ENCODE measurements at regions not wholly inside any gene's neighbourhood (a gene's known extent, or its start where the extent isn't known, plus 50 kb on each side); places are given as distances from the start of the nearest gene placed in this dataset.

- no peak overlapping the region for H3T11ph ChIP-seq (ENCODE audit: low read length)
- H3K9me3 Mint-ChIP-seq: no peaks in the 10 kb centered on the region; a peak in 1 of 5 replicates
- H3K23me2 ChIP-seq (ENCODE audit: insufficient read length, low read depth, low read length, poor library complexity, severe bottlenecking): no peaks in the 10 kb centered on the region
- H3K18ac ChIP-seq (ENCODE audit: insufficient read length, low read depth, low read length): no peak overlapping the region
- no peak for TF ChIP-seq CTCF (conservative IDR thresholded peaks at IDR 0.05)
- no peak overlapping the region for H2AFZ ChIP-seq (ENCODE audit: low read length)
- no peak overlapping the region for H3K4me2 ChIP-seq (ENCODE audit: insufficient read depth, insufficient read length, low read length)
- DNase-seq: no peak
- no peak overlapping the region for H2BK12ac ChIP-seq (ENCODE audit: insufficient read length, low read depth, low read length)
- peaks cover 3 to 7% (median 5%) of the 10 kb centered on the region in 3 experiments; a peak in 3 of 7 replicates for H3K36me3 Mint-ChIP-seq (ENCODE audit: insufficient read depth in 1 of 3, low read depth in 3 of 3)
- H3K4ac ChIP-seq (ENCODE audit: low read depth, low read length): no peak overlapping the region
- no peak overlapping the region for H2AK5ac ChIP-seq (ENCODE audit: insufficient read length, low read length)
- no peak overlapping the region for H3K9ac ChIP-seq (ENCODE audit: extremely low read depth, insufficient read length, low read length)
- H2BK20ac ChIP-seq (ENCODE audit: low read depth, low read length, poor library complexity, severe bottlenecking): no peak overlapping the region
- H3K27me3 Mint-ChIP-seq (ENCODE audit: low read depth): no peaks in the 10 kb centered on the region
- H3K27ac ChIP-seq (ENCODE audit: insufficient read length, low read depth, low read length): no peak overlapping the region
- H4K91ac ChIP-seq (ENCODE audit: insufficient read length, low read depth, low read length): no peak overlapping the region
- H3K27ac Mint-ChIP-seq: peak overlapping the region in 1 of 3 experiments; percentile 31; a peak in 1 of 7 replicates
- H2BK120ac ChIP-seq (ENCODE audit: low read depth, low read length, poor library complexity, severe bottlenecking): no peak overlapping the region
- peaks cover 29 to 30% of the 10 kb centered on the region in 2 experiments for H3K4me1 Mint-ChIP-seq
- no peak overlapping the region for H2BK15ac ChIP-seq (ENCODE audit: low read depth, low read length)
- H2BK5ac ChIP-seq (ENCODE audit: insufficient read length, low read length): no peak overlapping the region
- no peak overlapping the region for H4K8ac ChIP-seq (replicated peaks; ENCODE audit: insufficient read length, low read depth, low read length)
- H3K27me3 ChIP-seq (ENCODE audit: insufficient read depth, low read length): no peaks in the 10 kb centered on the region
- H4K20me1 ChIP-seq (ENCODE audit: control insufficient read depth, insufficient read depth, insufficient read length): no peaks in the 10 kb centered on the region
- no peaks in the 10 kb centered on the region; the same call in 1 of the 2 replicates for H3K79me2 ChIP-seq (ENCODE audit: insufficient read depth, low read length)
- H3K56ac ChIP-seq (ENCODE audit: insufficient read length, low read depth, low read length): no peak overlapping the region
- H3K14ac ChIP-seq (ENCODE audit: insufficient read depth, low read length): no peak overlapping the region
- peaks cover 6% of the 10 kb centered on the region; the same call in 1 of the 2 replicates for H3K4me1 ChIP-seq (ENCODE audit: insufficient read depth, low read length)
- H4K5ac ChIP-seq (ENCODE audit: insufficient read length, low read depth, low read length): no peak overlapping the region
- H3K79me1 ChIP-seq (ENCODE audit: insufficient read depth, low read depth, low read length, poor library complexity, severe bottlenecking): no peaks in the 10 kb centered on the region
- WGBS (ENCODE audit: extremely low coverage, insufficient read length, low lambda C conversion rate): no CpG with 5 or more reads among the region's 12 CpGs
- H3K23ac ChIP-seq (ENCODE audit: insufficient read length, low read depth, low read length): no peak overlapping the region
- H3K9me3 ChIP-seq (ENCODE audit: control insufficient read depth, low read depth, low read length): no peaks in the 10 kb centered on the region
- no peak overlapping the region for H3K4me3 Mint-ChIP-seq
Measured at GRCh38 chr6:14917109-14917910, 328.6 kb upstream of the JARID2 start.
